Testis (tissue), 2 donors: ENCODE measurements at regions not wholly inside any gene's neighbourhood (a gene's known extent, or its start where the extent isn't known, plus 50 kb on each side); places are given as distances from the start of the nearest gene placed in this dataset.

ENCODE experiments used
- CTCF ChIP-seq, 3 experiments: fragments of 450-650 bp in 2 of 3; fragments of 200-600 bp in 1 of 3; sonication (generic) in 1 of 3; IDR thresholded peaks; one replicate each; pipeline ENCODE4 v1.5.1; 2016 to 2019; ENCODE audit warnings: antibody characterized with exemption in 3 of 3, mild to moderate bottlenecking in 2 of 3, moderate library complexity in 1 of 3
- POLR2A ChIP-seq: fragments of 450-650 bp; IDR thresholded peaks from one replicate; pipeline ENCODE4 v1.6.1; 2017; ENCODE audit warnings: antibody characterized with exemption, mild to moderate bottlenecking, moderate library complexity

GRCh38 chr18:61637905-61638595, 254.8 kb downstream of the RNF152 start:
- TF ChIP-seq CTCF (IDR thresholded peaks at IDR 0.05) (no peak), POLR2A (no peak)
